Rectal smooth muscle tissue (tissue), 1 donor: ENCODE measurements at regions not wholly inside any gene's neighbourhood (a gene's known extent, or its start where the extent isn't known, plus 50 kb on each side); places are given as distances from the start of the nearest gene placed in this dataset.

Source experiments
- H3K27ac ChIP-seq: one replicate; pipeline ENCODE4 v1.7.0; 2013; ENCODE audit warnings: low read depth, low read length, inconsistent platforms
- H3K27me3 ChIP-seq: one replicate; pipeline ENCODE4 v1.7.0; 2013; ENCODE audit warnings: low read length; ENCODE audit not compliant: control insufficient read depth, insufficient read depth
- H3K36me3 ChIP-seq: one replicate; pipeline ENCODE4 v1.7.0; 2013; ENCODE audit warnings: low read length; ENCODE audit not compliant: control insufficient read depth, insufficient read depth
- H3K4me1 ChIP-seq: one replicate; pipeline ENCODE4 v1.7.0; 2013; ENCODE audit warnings: low read length; ENCODE audit not compliant: control insufficient read depth, insufficient read depth
- H3K4me3 ChIP-seq: one replicate; pipeline ENCODE4 v1.7.0; 2013; ENCODE audit warnings: low read length
- H3K9ac ChIP-seq: one replicate; pipeline ENCODE4 v1.7.0; 2013; ENCODE audit warnings: low read length

- Histone ChIP-seq H3K36me3 (no peaks in the 10 kb centered on the region), H3K4me1 (no peaks in the 10 kb centered on the region), H3K4me3 (no peak overlapping the region), H3K9ac (no peak overlapping the region), H3K27me3 (no peaks in the 10 kb centered on the region), H3K27ac (no peak overlapping the region)
Observed at GRCh38 chr15:95930659-95931375, 399.7 kb upstream of the NR2F2 start.

GRCh38 chr15:95931619-95932018 lies 398.9 kb upstream of the NR2F2 start:
- Histone ChIP-seq H3K4me1 (no peaks in the 10 kb centered on the region), H3K36me3 (no peaks in the 10 kb centered on the region), H3K4me3 (no peak overlapping the region), H3K9ac (no peak overlapping the region), H3K27ac (no peak overlapping the region), H3K27me3 (no peaks in the 10 kb centered on the region)

- H3K27me3 ChIP-seq: no peaks in the 10 kb centered on the region
- no peaks in the 10 kb centered on the region for H3K4me1 ChIP-seq
- no peaks in the 10 kb centered on the region for H3K36me3 ChIP-seq
- H3K4me3 ChIP-seq: no peak overlapping the region
- H3K9ac ChIP-seq: no peak overlapping the region
- H3K27ac ChIP-seq: no peak overlapping the region
Observed at GRCh38 chr15:95932141-95932540, 398.4 kb upstream of the NR2F2 start.

GRCh38 chr15:95932676-95933075 lies 397.8 kb upstream of the NR2F2 start:
- no peak overlapping the region for H3K4me3 ChIP-seq
- H3K4me1 ChIP-seq: no peaks in the 10 kb centered on the region
- H3K27me3 ChIP-seq: no peaks in the 10 kb centered on the region
- no peak overlapping the region for H3K27ac ChIP-seq
- H3K36me3 ChIP-seq: no peaks in the 10 kb centered on the region
- H3K9ac ChIP-seq: no peak overlapping the region

GRCh38 chr15:95935852-95936251 lies 394.6 kb upstream of the NR2F2 start:
- H3K36me3 ChIP-seq: no peaks in the 10 kb centered on the region
- H3K4me3 ChIP-seq: no peak overlapping the region
- H3K27me3 ChIP-seq: no peaks in the 10 kb centered on the region
- H3K9ac ChIP-seq: no peak overlapping the region
- H3K27ac ChIP-seq: no peak overlapping the region
- no peaks in the 10 kb centered on the region for H3K4me1 ChIP-seq

- Histone ChIP-seq H3K36me3 (no peaks in the 10 kb centered on the region), H3K4me1 (no peaks in the 10 kb centered on the region), H3K27me3 (no peaks in the 10 kb centered on the region), H3K9ac (no peak overlapping the region), H3K27ac (no peak overlapping the region), H3K4me3 (no peak overlapping the region)
Observed at GRCh38 chr15:95937128-95937528, 393.4 kb upstream of the NR2F2 start.

- no peak overlapping the region for H3K27ac ChIP-seq
Observed at GRCh38 chr15:95940431-95940985, 390.0 kb upstream of the NR2F2 start.

GRCh38 chr15:95944193-95944592 lies 386.3 kb upstream of the NR2F2 start:
- H3K27ac ChIP-seq: no peak overlapping the region
- no peak overlapping the region for H3K4me3 ChIP-seq
- no peaks in the 10 kb centered on the region for H3K27me3 ChIP-seq
- no peak overlapping the region for H3K9ac ChIP-seq
- H3K4me1 ChIP-seq: no peaks in the 10 kb centered on the region
- H3K36me3 ChIP-seq: no peaks in the 10 kb centered on the region

More at GRCh38 chr15:95940431-95940985, 390.0 kb upstream of the NR2F2 start:
- no peak overlapping the region for H3K9ac ChIP-seq
- no peaks in the 10 kb centered on the region for H3K27me3 ChIP-seq
- H3K4me1 ChIP-seq: no peaks in the 10 kb centered on the region
- H3K36me3 ChIP-seq: no peaks in the 10 kb centered on the region
- H3K4me3 ChIP-seq: no peak overlapping the region

- no peaks in the 10 kb centered on the region for H3K27me3 ChIP-seq
- H3K9ac ChIP-seq: no peak overlapping the region
- H3K4me1 ChIP-seq: no peaks in the 10 kb centered on the region
- no peak overlapping the region for H3K4me3 ChIP-seq
- H3K27ac ChIP-seq: no peak overlapping the region
- H3K36me3 ChIP-seq: no peaks in the 10 kb centered on the region
Observed at GRCh38 chr15:95944661-95945255, 385.7 kb upstream of the NR2F2 start.

GRCh38 chr15:95946241-95946640 lies 384.3 kb upstream of the NR2F2 start:
- no peaks in the 10 kb centered on the region for H3K36me3 ChIP-seq
- H3K9ac ChIP-seq: no peak overlapping the region
- no peaks in the 10 kb centered on the region for H3K4me1 ChIP-seq
- H3K27ac ChIP-seq: no peak overlapping the region
- no peaks in the 10 kb centered on the region for H3K27me3 ChIP-seq
- no peak overlapping the region for H3K4me3 ChIP-seq

- H3K27ac ChIP-seq: no peak overlapping the region
- no peak overlapping the region for H3K4me3 ChIP-seq
- no peaks in the 10 kb centered on the region for H3K36me3 ChIP-seq
- H3K9ac ChIP-seq: no peak overlapping the region
- H3K27me3 ChIP-seq: no peaks in the 10 kb centered on the region
- no peaks in the 10 kb centered on the region for H3K4me1 ChIP-seq
Observed at GRCh38 chr15:95946926-95947325, 383.6 kb upstream of the NR2F2 start.

- Histone ChIP-seq H3K27ac (no peak overlapping the region), H3K9ac (no peak overlapping the region), H3K27me3 (no peaks in the 10 kb centered on the region)
Observed at GRCh38 chr15:95948411-95948810, 382.1 kb upstream of the NR2F2 start.

GRCh38 chr15:95953032-95953431 lies 377.5 kb upstream of the NR2F2 start:
- no peak overlapping the region for H3K4me3 ChIP-seq
- no peaks in the 10 kb centered on the region for H3K36me3 ChIP-seq
- H3K27me3 ChIP-seq: no peaks in the 10 kb centered on the region
- H3K9ac ChIP-seq: no peak overlapping the region
- no peaks in the 10 kb centered on the region for H3K4me1 ChIP-seq
- no peak overlapping the region for H3K27ac ChIP-seq

More at GRCh38 chr15:95948411-95948810, 382.1 kb upstream of the NR2F2 start:
- no peaks in the 10 kb centered on the region for H3K4me1 ChIP-seq
- H3K36me3 ChIP-seq: no peaks in the 10 kb centered on the region
- no peak overlapping the region for H3K4me3 ChIP-seq
